NB4 (cell line): ENCODE measurements at regions not wholly inside any gene's neighbourhood (a gene's known extent, or its start where the extent isn't known, plus 50 kb on each side); places are given as distances from the start of the nearest gene placed in this dataset.

Experiments used
- MYC ChIP-seq: IDR thresholded peaks from 2 replicates; pipeline ENCODE4 v1.6.1; 2011; ENCODE audit warnings: low read depth, low read length
- POLR2A ChIP-seq: IDR thresholded peaks from 2 replicates; pipeline ENCODE4 v1.6.1; 2011; ENCODE audit warnings: mild to moderate bottlenecking; ENCODE audit not compliant: insufficient read length; ENCODE audit errors: extremely low read depth
- TF ChIP-seq, protein P1 (sequence below): IDR thresholded peaks from one replicate; pipeline ENCODE4 v1.5.1; 2012; ENCODE audit warnings: low read depth, low read length
- TF ChIP-seq, protein P2 (sequence below): IDR thresholded peaks from 2 replicates; pipeline ENCODE4 v1.6.1; 2011; ENCODE audit warnings: low read depth, low read length

GRCh38 chrX:3526071-3526470 lies 179.6 kb upstream of the MXRA5 start:
- TF ChIP-seq, protein P1, sequence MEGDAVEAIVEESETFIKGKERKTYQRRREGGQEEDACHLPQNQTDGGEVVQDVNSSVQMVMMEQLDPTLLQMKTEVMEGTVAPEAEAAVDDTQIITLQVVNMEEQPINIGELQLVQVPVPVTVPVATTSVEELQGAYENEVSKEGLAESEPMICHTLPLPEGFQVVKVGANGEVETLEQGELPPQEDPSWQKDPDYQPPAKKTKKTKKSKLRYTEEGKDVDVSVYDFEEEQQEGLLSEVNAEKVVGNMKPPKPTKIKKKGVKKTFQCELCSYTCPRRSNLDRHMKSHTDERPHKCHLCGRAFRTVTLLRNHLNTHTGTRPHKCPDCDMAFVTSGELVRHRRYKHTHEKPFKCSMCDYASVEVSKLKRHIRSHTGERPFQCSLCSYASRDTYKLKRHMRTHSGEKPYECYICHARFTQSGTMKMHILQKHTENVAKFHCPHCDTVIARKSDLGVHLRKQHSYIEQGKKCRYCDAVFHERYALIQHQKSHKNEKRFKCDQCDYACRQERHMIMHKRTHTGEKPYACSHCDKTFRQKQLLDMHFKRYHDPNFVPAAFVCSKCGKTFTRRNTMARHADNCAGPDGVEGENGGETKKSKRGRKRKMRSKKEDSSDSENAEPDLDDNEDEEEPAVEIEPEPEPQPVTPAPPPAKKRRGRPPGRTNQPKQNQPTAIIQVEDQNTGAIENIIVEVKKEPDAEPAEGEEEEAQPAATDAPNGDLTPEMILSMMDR = no peak
- TF ChIP-seq POLR2A = no peak
- TF ChIP-seq, protein P2, sequence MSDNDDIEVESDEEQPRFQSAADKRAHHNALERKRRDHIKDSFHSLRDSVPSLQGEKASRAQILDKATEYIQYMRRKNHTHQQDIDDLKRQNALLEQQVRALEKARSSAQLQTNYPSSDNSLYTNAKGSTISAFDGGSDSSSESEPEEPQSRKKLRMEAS = no peak
- no peak for TF ChIP-seq MYC
